ENCODE measurements at regions not wholly inside any gene's neighbourhood (a gene's known extent, or its start where the extent isn't known, plus 50 kb on each side); places are given as distances from the start of the nearest gene placed in this dataset.

DNA sequence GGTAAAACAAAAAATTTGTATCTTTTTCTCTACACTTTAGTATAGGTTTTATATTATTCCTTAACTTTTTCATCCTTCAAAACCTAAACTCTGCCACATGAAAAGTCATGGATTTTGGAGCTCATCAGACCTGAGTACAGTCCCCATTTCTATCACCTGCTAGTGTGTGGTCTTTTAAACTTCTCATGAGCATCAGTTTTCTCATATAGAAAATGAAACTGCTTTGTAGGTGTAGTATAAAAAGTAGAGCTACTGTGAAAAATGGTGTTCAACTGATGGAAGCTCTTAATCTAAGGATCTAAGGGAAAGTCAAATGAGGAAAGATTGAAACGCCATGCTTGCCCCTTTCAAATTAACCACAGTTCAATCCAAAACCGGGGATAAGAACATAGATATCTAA lies 686.5 kb downstream of the MECOM start:
- no peak overlapping the region for H3K4me3 Mint-ChIP-seq
- peaks cover 6% of the 10 kb centered on the region for H3K4me1 Mint-ChIP-seq (ENCODE audit: unreplicated experiment)
- no peak overlapping the region for H3K27ac Mint-ChIP-seq
- TF ChIP-seq, protein P1, sequence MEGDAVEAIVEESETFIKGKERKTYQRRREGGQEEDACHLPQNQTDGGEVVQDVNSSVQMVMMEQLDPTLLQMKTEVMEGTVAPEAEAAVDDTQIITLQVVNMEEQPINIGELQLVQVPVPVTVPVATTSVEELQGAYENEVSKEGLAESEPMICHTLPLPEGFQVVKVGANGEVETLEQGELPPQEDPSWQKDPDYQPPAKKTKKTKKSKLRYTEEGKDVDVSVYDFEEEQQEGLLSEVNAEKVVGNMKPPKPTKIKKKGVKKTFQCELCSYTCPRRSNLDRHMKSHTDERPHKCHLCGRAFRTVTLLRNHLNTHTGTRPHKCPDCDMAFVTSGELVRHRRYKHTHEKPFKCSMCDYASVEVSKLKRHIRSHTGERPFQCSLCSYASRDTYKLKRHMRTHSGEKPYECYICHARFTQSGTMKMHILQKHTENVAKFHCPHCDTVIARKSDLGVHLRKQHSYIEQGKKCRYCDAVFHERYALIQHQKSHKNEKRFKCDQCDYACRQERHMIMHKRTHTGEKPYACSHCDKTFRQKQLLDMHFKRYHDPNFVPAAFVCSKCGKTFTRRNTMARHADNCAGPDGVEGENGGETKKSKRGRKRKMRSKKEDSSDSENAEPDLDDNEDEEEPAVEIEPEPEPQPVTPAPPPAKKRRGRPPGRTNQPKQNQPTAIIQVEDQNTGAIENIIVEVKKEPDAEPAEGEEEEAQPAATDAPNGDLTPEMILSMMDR (conservative IDR thresholded peaks at IDR 0.05), result no peak
- no peak for DNase-seq (ENCODE audit: extremely low spot score, unreplicated experiment)
- H3K36me3 Mint-ChIP-seq, result no peaks in the 10 kb centered on the region
- H3K27me3 Mint-ChIP-seq, result no peaks in the 10 kb centered on the region
- no peaks in the 10 kb centered on the region for H3K9me3 Mint-ChIP-seq

DNA sequence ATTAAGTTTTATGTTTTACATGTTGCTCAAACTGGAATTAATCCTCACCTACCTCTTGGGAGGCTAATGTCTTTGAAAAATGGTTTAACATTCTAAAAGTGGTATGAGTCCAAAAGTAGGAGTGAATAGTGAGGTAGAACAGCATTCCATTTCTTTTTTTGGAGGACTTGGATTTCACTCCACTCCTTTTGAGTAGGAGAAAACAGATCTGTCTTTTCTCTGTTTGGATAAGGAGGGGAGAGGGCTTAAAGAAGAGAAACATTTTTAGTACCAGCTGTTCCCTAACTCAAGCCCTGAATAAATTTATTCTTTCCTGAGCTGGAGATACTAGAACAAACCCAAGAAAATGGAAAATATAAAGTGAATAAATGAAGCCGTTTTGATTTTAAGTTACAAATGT lies 687.9 kb downstream of the MECOM start:
- Mint-ChIP-seq H3K9me3 (no peaks in the 10 kb centered on the region), H3K4me3 (no peak overlapping the region), H3K36me3 (no peaks in the 10 kb centered on the region), H3K27me3 (no peaks in the 10 kb centered on the region), H3K4me1 (ENCODE audit: unreplicated experiment) (peaks cover 6% of the 10 kb centered on the region), H3K27ac (no peak overlapping the region)
- TF ChIP-seq, protein P1 (conservative IDR thresholded peaks at IDR 0.05), result no peak
- DNase-seq (ENCODE audit: extremely low spot score, unreplicated experiment), result no peak

DNA sequence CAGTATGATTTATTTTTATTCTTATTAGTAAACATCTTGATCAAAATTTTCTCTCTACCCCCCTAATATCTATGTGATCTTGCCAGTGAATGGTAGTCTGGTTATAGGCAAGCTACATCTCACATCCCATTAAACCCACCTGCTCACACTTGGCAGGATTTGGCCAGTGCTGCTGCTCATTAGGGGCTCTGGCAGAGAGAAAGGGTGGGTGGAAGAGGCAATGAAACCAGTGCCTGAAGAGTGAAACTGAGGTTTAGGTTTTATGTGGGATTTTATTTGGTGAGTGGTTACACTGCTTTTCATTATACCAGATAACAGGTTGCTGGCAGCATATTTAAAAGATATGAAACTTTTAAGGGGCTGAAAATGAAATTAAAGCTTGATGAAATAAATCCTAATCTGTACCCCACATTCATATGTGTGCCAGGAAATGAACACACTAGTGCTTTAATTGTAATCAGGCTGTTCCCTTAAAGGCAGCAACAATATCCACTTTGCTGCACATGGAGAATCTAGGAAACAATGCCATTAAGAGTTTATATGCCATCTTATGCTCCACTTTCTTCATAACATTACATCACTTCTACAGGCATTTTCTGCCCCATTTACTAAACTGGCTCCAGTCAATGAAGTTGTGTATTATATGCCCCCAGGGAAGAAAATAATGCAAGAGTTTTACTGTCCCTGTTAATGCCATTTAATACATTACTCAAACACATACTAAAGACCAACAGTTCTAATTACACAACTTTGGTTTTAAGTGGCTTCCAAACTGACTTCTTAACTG lies 688.7 kb downstream of the MECOM start:
- no peak for DNase-seq (ENCODE audit: extremely low spot score, unreplicated experiment)
- H3K4me1 Mint-ChIP-seq (ENCODE audit: unreplicated experiment), result peaks cover 6% of the 10 kb centered on the region
- no peaks in the 10 kb centered on the region for H3K9me3 Mint-ChIP-seq
- H3K27me3 Mint-ChIP-seq, result no peaks in the 10 kb centered on the region
- TF ChIP-seq, protein P1 (conservative IDR thresholded peaks at IDR 0.05), result no peak
- H3K4me3 Mint-ChIP-seq, result no peak overlapping the region
- no peaks in the 10 kb centered on the region for H3K36me3 Mint-ChIP-seq
- H3K27ac Mint-ChIP-seq, result no peak overlapping the region

DNA sequence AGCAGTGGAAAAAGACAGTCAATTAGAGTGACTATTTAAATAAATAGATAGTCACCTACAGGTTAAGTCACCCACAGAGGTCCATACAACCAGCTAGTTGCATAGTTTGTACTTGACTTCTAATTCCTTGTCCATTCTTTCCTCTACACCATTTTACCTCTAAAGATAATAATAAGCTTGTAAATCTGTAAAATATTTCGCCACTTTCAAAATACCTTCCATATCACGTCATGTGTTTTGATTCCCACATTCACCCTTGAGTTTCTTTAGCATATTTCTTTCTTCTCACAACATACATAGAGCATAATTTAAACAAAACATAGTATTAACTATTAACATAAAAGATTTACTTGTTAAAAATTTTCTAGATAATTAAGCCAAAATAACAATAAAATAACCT lies 689.6 kb downstream of the MECOM start:
- no peaks in the 10 kb centered on the region for H3K27me3 Mint-ChIP-seq
- H3K9me3 Mint-ChIP-seq, result no peaks in the 10 kb centered on the region
- H3K36me3 Mint-ChIP-seq, result no peaks in the 10 kb centered on the region
- TF ChIP-seq, protein P1 (conservative IDR thresholded peaks at IDR 0.05), result no peak
- H3K27ac Mint-ChIP-seq, result no peak overlapping the region
- peaks cover 6% of the 10 kb centered on the region for H3K4me1 Mint-ChIP-seq (ENCODE audit: unreplicated experiment)
- no peak for DNase-seq (ENCODE audit: extremely low spot score, unreplicated experiment)
- H3K4me3 Mint-ChIP-seq, result no peak overlapping the region

DNA sequence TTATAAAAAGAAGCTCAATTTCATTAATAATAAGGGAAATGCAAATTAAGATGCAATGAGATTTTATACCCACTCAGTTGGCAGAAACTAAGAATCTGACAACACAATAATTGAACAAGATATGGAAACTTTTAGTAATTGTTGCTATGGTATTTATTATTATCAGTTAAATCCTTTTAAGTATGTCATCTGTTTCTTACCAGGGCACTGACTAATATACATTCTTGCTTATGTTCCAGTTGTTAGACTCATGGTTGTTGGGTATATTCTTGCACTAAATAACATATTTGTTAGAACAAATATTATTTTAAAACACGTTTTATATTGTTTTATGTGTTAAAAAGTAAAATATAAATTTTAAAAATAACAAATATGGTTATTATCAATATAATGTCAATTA lies 690.3 kb downstream of the MECOM start:
- TF ChIP-seq, protein P1 (conservative IDR thresholded peaks at IDR 0.05), result no peak
- no peaks in the 10 kb centered on the region for H3K36me3 Mint-ChIP-seq
- DNase-seq (ENCODE audit: extremely low spot score, unreplicated experiment), result no peak
- no peak overlapping the region for H3K4me3 Mint-ChIP-seq
- peaks cover 5% of the 10 kb centered on the region for H3K4me1 Mint-ChIP-seq (ENCODE audit: unreplicated experiment)
- no peaks in the 10 kb centered on the region for H3K9me3 Mint-ChIP-seq
- H3K27ac Mint-ChIP-seq, result no peak overlapping the region
- no peaks in the 10 kb centered on the region for H3K27me3 Mint-ChIP-seq
